BLaER1 (cell line): ENCODE measurements at regions not wholly inside any gene's neighbourhood (a gene's known extent, or its start where the extent isn't known, plus 50 kb on each side); places are given as distances from the start of the nearest gene placed in this dataset.

Experiments
- H3K27ac ChIP-seq: shearing (Covaris generic); formaldehyde crosslinking; 2 replicates; pipeline ENCODE4 v1.8.1; 2022
- H3K27me3 ChIP-seq: shearing (Covaris generic); formaldehyde crosslinking; 2 replicates; pipeline ENCODE4 v1.8.1; 2022
- H3K36me3 ChIP-seq: shearing (Covaris generic); formaldehyde crosslinking; 2 replicates; pipeline ENCODE4 v1.8.1; 2022
- H3K4me1 ChIP-seq: shearing (Covaris generic); formaldehyde crosslinking; 2 replicates; pipeline ENCODE4 v1.8.1; 2022
- H3K4me2 ChIP-seq: shearing (Covaris generic); formaldehyde crosslinking; 2 replicates; pipeline ENCODE4 v1.8.1; 2022
- H3K4me3 ChIP-seq: shearing (Covaris generic); formaldehyde crosslinking; 2 replicates; pipeline ENCODE4 v1.8.1; 2022
- H3K9ac ChIP-seq: shearing (Covaris generic); formaldehyde crosslinking; 2 replicates; pipeline ENCODE4 v1.8.1; 2022
- H3K9me3 ChIP-seq: shearing (Covaris generic); formaldehyde crosslinking; 2 replicates; pipeline ENCODE4 v1.8.1; 2022
- H4K20me1 ChIP-seq: shearing (Covaris generic); formaldehyde crosslinking; 2 replicates; pipeline ENCODE4 v1.8.1; 2022
- Cebpa-rat ChIP-seq: shearing (Covaris generic); IDR thresholded peaks from 2 replicates; pipeline ENCODE4 v1.8.1; 2022

- no peak overlapping the region for H3K4me3 ChIP-seq
- no peaks in the 10 kb centered on the region for H4K20me1 ChIP-seq
- H3K27ac ChIP-seq, result no peak overlapping the region
- no peak for TF ChIP-seq Cebpa-rat
- no peak overlapping the region for H3K4me2 ChIP-seq
- no peaks in the 10 kb centered on the region for H3K36me3 ChIP-seq
- no peaks in the 10 kb centered on the region for H3K27me3 ChIP-seq
- no peaks in the 10 kb centered on the region for H3K4me1 ChIP-seq
- no peak overlapping the region for H3K9ac ChIP-seq
- H3K9me3 ChIP-seq, result peaks cover 21% of the 10 kb centered on the region
These were observed 1466.0 kb downstream of the TBC1D22A start for GRCh38 chr22:48228468-48228867.

- Histone ChIP-seq H3K27ac (no peak overlapping the region), H3K9ac (no peak overlapping the region), H4K20me1 (no peaks in the 10 kb centered on the region), H3K4me2 (no peak overlapping the region), H3K36me3 (no peaks in the 10 kb centered on the region), H3K4me1 (no peaks in the 10 kb centered on the region), H3K4me3 (no peak overlapping the region), H3K27me3 (no peaks in the 10 kb centered on the region), H3K9me3 (peaks cover 12% of the 10 kb centered on the region)
- no peak for TF ChIP-seq Cebpa-rat
These were observed 1465.0 kb downstream of the TBC1D22A start for GRCh38 chr22:48227341-48228018.

GRCh38 chr22:48226026-48227013 lies 1463.9 kb downstream of the TBC1D22A start:
- Histone ChIP-seq H3K27ac (no peak overlapping the region), H4K20me1 (no peaks in the 10 kb centered on the region), H3K4me1 (no peaks in the 10 kb centered on the region), H3K4me3 (no peak overlapping the region), H3K27me3 (no peaks in the 10 kb centered on the region), H3K36me3 (no peaks in the 10 kb centered on the region), H3K9me3 (no peaks in the 10 kb centered on the region; the same call in 1 of the 2 replicates), H3K9ac (no peak overlapping the region), H3K4me2 (no peak overlapping the region)
- TF ChIP-seq Cebpa-rat, result no peak

GRCh38 chr22:48224332-48224731 lies 1461.9 kb downstream of the TBC1D22A start:
- no peak overlapping the region for H3K4me3 ChIP-seq
- no peaks in the 10 kb centered on the region for H4K20me1 ChIP-seq
- no peak overlapping the region for H3K27ac ChIP-seq
- H3K4me1 ChIP-seq, result no peaks in the 10 kb centered on the region
- no peak for TF ChIP-seq Cebpa-rat
- no peaks in the 10 kb centered on the region for H3K36me3 ChIP-seq
- H3K9me3 ChIP-seq, result no peaks in the 10 kb centered on the region; the same call in 1 of the 2 replicates
- H3K9ac ChIP-seq, result no peak overlapping the region
- H3K4me2 ChIP-seq, result no peak overlapping the region
- H3K27me3 ChIP-seq, result no peaks in the 10 kb centered on the region

- TF ChIP-seq Cebpa-rat, result no peak
- no peaks in the 10 kb centered on the region; the same call in 1 of the 2 replicates for H3K9me3 ChIP-seq
These were observed 1461.2 kb downstream of the TBC1D22A start for GRCh38 chr22:48223488-48224190.

GRCh38 chr22:48222742-48223487 lies 1460.5 kb downstream of the TBC1D22A start:
- no peaks in the 10 kb centered on the region for H3K4me1 ChIP-seq
- no peaks in the 10 kb centered on the region for H3K36me3 ChIP-seq
- no peaks in the 10 kb centered on the region; the same call in 1 of the 2 replicates for H3K9me3 ChIP-seq
- no peak overlapping the region for H3K9ac ChIP-seq
- H3K27me3 ChIP-seq, result no peaks in the 10 kb centered on the region
- H3K27ac ChIP-seq, result no peak overlapping the region
- H3K4me2 ChIP-seq, result no peak overlapping the region
- no peak for TF ChIP-seq Cebpa-rat
- no peak overlapping the region for H3K4me3 ChIP-seq
- no peaks in the 10 kb centered on the region for H4K20me1 ChIP-seq

More at GRCh38 chr22:48223488-48224190, 1461.2 kb downstream of the TBC1D22A start:
- no peaks in the 10 kb centered on the region for H3K36me3 ChIP-seq
- no peaks in the 10 kb centered on the region for H3K27me3 ChIP-seq
- no peak overlapping the region for H3K4me2 ChIP-seq
- no peaks in the 10 kb centered on the region for H4K20me1 ChIP-seq
- no peak overlapping the region for H3K9ac ChIP-seq
- H3K27ac ChIP-seq, result no peak overlapping the region
- no peak overlapping the region for H3K4me3 ChIP-seq
- H3K4me1 ChIP-seq, result no peaks in the 10 kb centered on the region

- H3K27me3 ChIP-seq, result no peaks in the 10 kb centered on the region
- no peaks in the 10 kb centered on the region for H3K4me1 ChIP-seq
- no peaks in the 10 kb centered on the region; the same call in 1 of the 2 replicates for H3K9me3 ChIP-seq
- no peak overlapping the region for H3K9ac ChIP-seq
- H4K20me1 ChIP-seq, result no peaks in the 10 kb centered on the region
- H3K27ac ChIP-seq, result no peak overlapping the region
- H3K4me3 ChIP-seq, result no peak overlapping the region
- H3K36me3 ChIP-seq, result no peaks in the 10 kb centered on the region
- TF ChIP-seq Cebpa-rat, result no peak
- H3K4me2 ChIP-seq, result no peak overlapping the region
These were observed 1456.5 kb downstream of the TBC1D22A start for GRCh38 chr22:48218889-48219420.

- Histone ChIP-seq H3K4me1 (no peaks in the 10 kb centered on the region), H3K27ac (no peak overlapping the region), H3K9ac (no peak overlapping the region), H3K9me3 (no peaks in the 10 kb centered on the region; the same call in 1 of the 2 replicates), H3K4me3 (no peak overlapping the region), H3K36me3 (no peaks in the 10 kb centered on the region), H3K27me3 (no peaks in the 10 kb centered on the region), H3K4me2 (no peak overlapping the region), H4K20me1 (no peaks in the 10 kb centered on the region)
- no peak for TF ChIP-seq Cebpa-rat
These were observed 1455.1 kb downstream of the TBC1D22A start for GRCh38 chr22:48217596-48217995.

- Histone ChIP-seq H3K4me3 (no peak overlapping the region), H3K4me1 (no peaks in the 10 kb centered on the region), H3K27me3 (no peaks in the 10 kb centered on the region), H3K27ac (no peak overlapping the region), H4K20me1 (no peaks in the 10 kb centered on the region), H3K9ac (no peak overlapping the region), H3K4me2 (no peak overlapping the region), H3K9me3 (no peaks in the 10 kb centered on the region), H3K36me3 (no peaks in the 10 kb centered on the region)
- no peak for TF ChIP-seq Cebpa-rat
These were observed 1450.3 kb downstream of the TBC1D22A start for GRCh38 chr22:48212727-48213126.
